GM21367 (cell line): ENCODE measurements at regions not wholly inside any gene's neighbourhood (a gene's known extent, or its start where the extent isn't known, plus 50 kb on each side); places are given as distances from the start of the nearest gene placed in this dataset.
"Not testable (repeated sequence)": the region's sequence is repeated elsewhere in the genome, so short reads cannot be mapped to it uniquely, and the experiment has no call there.

ENCODE experiments used
- ATAC-seq: cut with Tn5 transposase; IDR thresholded peaks from one replicate; pipeline ENCODE4 v1.9.1; 2021; ENCODE audit not compliant: unreplicated experiment

DNA sequence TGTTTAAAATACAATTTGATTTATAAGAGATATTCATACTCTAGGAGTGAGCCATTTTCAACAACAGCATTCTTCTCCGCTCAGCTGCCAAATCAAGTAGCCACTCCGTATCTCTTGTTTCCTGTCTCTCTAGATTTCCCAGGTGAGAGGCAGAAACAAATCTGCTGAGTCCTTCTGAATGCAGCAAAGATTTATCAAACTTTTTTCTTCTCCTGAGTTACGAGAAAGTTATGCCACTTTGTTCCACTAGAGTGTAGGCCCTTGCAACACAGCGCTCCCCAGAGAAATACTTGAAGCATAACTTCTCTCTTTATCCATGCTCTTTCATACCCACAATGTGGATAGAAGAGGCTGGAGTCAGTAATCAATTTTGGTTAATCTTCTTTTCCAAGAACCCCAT is 1960.8 kb downstream of the OLFM4 start:
- no peak for ATAC-seq

DNA sequence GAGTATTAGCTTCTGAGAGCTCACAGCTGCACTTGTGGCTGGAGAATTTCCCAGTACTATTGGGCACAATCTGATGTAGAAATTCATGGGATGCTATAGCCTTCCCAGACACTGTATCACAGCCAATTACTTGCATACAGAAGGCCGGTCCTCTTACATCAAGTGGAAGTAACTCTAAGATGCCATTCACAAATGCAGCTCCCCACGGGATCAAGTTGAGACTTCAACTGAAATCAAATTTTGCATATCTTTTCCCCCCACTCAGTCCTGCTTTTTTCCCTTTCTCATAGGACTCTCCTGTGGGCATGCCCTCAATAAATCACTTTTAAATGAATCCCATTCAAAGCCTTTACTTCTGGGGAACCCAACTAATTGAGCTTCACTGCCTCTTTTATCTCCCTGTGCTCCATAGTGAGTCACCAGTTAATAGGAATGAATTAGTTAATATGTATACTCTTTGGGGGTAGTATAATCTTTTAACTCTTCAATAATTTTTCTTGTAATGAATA is 1970.8 kb downstream of the OLFM4 start:
- no peak for ATAC-seq

DNA sequence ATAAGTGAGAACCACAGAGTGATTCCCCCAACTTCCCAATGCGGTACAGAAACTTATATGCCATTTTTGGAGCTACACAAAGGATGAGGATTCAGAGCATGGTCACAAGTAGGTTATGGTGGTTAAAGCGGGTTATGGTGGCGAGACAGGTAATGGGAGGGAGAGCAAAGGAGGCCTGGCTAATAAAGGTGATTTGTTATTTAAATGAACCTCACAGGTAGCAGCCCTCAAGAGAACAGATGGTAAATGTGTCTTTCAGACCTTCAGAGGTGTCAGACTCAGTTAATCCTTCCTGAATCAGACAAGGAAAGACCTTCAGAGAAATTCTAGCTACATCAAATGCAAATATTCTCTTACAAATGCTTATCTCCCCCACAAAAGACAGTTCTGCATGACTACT is 1971.4 kb downstream of the OLFM4 start:
- no peak for ATAC-seq

DNA sequence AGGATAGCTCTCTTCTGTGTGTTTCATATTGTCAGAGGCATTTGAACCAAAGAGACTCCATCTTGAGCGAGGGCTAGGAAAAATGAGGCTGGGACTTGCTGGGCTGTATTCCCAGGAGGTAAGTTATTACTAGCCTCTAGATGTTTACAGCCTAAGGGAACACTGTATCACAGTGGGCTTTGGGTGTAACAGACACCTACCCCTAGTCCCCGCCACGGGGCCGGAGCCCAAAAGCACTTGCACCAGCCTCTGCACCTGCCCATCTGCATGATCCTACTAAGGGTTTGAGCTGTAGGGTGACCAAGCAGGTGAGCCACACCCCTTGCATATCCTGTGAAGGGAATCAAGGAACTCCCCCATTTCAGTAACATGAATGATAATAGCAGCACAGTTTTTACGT is 1972.2 kb downstream of the OLFM4 start:
- no peak for ATAC-seq

DNA sequence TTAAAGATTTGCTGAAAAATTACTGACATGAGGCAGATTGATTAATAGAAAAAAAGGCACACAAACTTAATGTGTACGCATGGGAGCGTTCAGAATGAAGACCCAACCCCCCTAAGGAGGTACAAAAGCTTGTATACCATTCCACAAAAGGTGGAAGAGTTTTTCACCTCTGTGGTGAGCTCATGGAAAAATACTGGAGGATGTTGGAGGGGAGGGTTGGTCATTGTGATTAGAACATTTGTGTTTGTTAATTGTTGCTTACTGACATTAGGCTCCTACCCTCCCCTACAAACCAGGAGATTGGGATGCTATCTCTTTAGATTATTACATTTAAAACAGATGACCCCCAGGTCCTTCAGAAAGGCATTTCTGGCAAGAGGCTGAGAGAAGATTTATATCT is 1973.3 kb downstream of the OLFM4 start:
- ATAC-seq, result no peak

DNA sequence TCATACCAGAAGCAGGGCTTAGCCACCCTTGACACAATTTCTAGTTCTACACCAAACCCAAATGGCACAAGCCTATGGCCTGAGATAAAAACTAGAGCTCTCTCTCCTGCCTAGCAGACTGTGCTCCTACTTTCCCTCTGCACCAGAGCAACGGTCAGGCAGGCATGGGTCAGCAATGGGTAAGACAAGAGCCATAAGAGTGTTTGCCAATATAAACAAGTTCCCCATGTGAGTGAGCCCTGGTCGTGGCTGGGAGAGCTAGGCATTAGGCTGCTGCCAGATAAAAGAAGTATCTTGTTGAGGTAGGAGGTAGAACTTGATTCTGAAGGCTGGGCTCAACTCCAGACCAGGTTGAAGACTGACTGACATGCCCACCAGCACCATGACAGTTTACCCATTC is 1979.1 kb downstream of the OLFM4 start:
- no peak for ATAC-seq

DNA sequence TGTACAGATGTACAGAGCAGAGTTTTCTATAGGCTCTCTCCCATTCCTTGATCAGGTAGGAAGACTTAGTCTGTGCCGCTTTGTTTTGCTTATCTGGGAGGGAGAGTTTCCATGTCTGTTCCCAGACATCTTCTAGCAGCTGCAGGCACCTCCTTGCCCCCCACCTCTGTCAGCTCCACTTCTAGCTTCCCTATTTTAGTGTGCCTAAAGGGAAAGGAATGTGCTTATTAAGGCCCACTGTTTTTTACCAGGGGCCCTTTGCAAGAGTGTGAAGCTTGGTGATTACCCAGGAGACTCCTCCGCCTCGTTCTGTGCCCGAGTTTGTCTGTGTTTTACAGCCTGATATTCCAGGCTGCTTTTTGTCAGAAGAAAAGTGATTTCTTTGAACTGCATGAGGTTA is 1984.4 kb downstream of the OLFM4 start:
- ATAC-seq, result no peak

DNA sequence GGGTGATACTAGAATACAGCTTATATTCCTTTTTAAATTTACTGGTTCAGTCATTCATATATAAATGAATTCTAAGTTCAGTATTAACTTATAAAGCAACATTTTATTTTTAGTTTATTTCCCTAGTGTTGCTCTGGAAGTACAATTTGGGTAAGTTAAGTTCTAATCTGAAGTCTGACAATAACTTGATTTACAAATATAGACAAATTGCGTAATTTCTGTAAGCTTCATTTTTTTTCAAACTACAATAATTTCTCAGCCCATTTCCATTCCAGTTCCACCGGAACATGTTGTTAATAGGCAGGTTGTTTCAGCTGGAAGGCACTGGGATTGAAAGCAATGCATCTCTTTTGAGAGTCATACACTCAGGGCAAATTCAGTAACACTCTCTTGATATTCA is 2000.7 kb downstream of the OLFM4 start:
- no peak for ATAC-seq

DNA sequence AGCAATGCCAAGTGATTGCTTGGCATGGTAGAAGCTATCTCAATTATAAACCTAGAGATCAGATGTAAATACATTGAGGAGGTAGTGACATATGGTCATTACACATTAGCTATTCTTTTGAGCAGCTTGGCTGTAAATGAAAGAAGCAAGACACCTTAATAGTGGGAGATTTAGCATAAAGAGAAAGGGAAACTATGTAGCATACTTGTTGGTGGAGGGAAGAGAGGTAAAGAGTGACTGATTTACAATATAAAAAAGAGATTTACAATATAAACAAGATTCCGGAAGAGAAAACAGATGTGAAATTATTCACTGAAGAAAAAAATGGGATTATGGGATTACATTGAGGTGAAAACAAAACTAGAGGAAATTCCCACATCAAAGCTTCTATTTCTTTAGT is 2009.6 kb downstream of the OLFM4 start:
- ATAC-seq, result no peak

DNA sequence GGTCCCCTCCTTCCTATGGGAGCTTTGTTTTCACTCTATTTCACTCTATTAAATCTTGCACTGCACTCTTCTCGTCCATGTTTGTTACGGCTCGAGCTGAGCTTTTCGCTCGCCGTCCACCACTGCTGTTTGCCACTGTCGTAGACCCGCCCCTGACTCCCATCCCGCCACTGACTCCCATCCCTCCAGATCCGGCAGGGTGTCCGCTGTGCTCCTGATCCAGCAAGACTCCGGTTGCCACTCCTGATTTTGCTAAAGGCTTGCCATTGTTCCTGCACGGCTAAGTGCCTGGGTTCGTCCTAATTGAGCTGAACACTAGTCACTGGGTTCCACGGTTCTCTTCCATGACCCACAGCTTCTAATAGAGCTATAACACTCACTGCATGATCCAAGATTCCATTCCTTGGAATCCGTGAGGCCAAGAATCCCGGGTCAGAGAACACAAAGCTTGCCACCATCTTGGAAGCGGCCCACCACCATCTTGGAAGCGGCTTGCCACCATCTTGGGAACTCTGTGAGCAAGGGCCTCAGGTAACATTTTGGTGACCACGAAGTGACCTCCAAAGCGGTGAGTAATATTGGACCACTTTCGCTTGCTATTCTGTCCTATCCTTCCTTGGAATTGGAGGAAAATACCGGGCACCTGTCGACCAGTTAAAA is 2025.4 kb downstream of the OLFM4 start:
- ATAC-seq, result not testable (repeated sequence)

DNA sequence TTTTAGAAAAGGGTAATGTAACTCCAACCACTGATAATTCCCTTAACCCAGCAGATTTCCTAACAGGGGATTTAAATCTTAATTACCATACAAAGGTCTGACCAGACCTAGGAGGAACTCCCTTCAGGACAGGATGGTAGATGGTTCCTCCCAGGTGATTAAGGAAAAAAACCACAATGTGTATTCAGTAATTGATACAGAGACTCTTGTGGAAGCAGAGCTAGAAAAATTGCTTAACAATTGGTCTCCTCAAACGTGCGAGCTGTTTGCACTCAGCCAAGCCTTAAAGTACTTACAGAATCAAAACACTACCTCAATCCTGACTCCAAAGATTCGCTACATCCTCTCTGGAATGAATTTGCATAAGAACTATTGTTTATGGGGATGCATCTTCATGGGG is 2027.1 kb downstream of the OLFM4 start:
- not testable (repeated sequence) for ATAC-seq

DNA sequence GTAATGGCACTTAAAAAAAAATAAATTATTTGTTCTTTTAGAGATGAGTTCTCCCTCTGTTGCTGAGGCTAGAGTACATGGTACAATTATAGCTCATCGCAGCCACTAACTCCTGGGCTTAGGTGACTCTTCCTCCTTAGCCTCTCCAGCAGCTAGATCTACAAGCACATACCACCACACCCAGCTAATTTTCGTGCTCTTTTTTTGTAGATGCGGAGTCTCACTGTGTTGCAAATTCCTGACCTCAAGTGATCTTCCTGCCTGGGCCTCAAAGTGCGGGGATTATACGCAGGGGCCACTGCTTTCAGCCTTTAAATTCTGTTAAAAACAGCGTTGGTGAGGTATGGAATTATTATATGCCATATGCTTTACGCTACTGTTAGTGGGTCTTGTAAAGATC is 2034.0 kb downstream of the OLFM4 start:
- ATAC-seq, result no peak

DNA sequence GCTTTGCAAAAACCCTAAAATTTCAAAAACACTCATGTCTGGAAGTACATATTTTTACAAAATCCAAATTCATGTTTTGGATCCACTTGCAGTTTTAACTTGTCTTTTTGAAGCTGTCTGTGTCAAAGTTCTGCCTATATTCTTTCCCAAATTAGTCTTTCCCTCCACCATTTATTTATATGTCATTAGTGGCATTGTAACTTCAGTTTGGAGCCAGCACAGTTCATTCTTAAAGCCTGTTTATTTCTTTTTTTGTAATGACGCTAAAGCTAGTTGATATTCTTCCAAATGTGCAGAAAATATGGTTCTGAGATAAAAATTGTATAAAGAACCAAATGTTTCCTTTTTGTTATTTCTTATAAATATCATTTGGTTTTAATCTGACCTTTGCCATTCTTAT is 2039.3 kb downstream of the OLFM4 start:
- ATAC-seq, result no peak

DNA sequence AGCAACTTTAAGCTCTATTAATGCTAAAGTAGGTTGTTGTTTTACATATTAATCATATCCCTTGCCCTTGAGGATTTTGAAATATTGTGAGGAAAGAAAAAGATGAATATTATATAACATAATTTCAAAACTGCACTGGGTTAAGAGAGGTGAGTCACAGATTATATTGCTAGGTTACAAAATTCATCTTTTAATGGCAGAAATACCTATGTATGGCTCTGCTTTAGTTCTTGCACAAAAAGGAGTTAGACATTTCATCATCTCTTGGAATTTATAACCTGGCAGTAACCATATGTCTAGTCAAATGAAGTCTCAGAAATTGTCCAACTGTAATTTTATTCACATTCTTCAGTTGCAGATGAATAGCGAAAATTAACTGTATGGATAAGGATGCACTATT is 2041.1 kb downstream of the OLFM4 start:
- no peak for ATAC-seq

DNA sequence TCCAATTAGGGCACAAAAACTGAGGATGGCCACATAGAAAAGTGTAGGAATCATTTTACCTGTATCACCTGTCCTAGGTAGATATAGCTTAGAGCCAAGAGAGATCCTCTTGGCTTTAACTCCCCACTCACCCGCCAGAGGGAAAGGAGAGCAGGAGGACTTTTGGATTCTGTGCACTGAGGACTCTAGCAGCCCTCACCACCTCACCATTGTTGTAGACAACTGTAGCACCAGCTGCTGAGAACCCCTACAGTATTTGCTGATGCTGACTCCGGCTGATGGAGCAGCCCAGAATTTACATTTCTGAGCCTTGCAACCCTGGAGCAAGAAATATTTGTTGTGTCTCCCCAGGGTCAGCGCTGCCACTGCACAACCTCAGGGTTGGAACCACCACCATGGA is 2044.4 kb downstream of the OLFM4 start:
- ATAC-seq, result no peak

DNA sequence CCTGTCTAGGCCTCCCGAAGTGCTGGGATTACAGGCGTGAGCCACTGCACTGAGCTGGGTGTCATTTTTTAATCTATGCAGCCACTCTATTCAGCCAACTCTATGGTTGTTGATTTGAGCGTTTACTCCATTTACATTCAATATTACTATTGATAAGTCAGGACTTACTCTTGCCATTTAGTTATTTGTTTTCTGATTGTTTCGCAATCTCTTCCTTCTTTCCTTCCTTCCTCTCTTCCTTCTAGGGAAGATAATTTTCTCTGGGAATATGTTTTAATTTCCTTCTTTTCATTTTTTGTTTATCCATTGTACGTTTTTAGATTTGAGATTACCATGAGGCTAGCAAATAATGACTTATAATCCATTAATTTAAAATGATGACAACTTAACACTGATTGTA is 2056.0 kb downstream of the OLFM4 start:
- ATAC-seq, result no peak

DNA sequence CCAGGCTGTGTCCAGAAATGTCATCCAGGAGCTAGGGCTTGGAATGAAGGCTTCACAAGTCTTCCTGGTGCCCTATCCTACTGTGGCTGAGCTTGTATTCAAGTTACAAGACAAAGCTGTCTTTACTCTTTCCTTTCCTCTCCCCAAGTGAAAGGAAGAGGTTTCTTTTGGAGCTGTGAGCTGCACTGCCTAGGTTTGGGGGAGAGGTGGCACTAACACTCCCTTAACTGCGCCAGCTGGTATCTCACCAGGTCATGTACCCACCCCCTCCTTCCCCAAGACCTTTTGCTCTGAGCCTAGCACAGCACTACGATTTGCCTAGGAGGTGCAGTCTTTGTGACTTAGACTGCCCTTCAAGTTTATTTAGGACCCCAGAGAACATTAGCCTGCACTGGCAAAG is 2053.6 kb upstream of the PRR20A start:
- ATAC-seq, result no peak

DNA sequence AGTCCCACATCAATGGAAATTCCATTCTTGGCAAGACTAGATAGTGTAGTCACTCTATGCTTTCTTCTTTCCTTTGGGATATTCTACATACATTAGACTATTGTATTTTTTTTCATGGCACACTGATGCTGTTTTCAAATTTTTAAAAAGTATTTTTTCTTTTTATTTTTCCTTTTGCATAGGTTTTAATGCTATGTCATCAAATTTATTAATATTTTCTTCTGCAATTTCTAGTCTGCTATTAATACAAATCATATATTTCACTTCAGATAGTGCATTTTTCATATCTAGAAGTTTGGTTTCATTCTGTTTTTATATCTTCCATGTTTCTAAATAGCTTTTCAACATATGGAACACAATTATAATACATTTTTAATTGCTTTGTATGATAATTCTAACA is 2050.1 kb upstream of the PRR20A start:
- no peak for ATAC-seq

DNA sequence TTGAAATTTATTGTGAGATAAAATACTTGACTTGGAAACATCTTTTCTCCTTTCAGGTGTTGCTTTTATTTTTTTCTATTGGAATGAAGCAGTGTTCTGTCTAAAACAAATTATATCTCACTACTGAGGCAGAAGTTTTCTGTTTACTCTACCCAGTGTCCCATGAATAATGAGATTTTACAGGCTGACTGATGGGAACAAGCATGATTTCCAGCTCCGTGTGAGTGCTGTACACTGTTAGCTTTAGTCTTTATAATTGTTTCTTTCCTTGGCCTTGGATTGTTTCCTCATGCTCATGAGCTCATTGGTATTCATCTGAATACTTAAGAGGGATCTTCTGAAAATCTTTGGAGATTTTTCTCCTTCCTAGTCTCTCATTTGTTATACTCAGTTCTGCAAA is 2049.5 kb upstream of the PRR20A start:
- ATAC-seq, result no peak

DNA sequence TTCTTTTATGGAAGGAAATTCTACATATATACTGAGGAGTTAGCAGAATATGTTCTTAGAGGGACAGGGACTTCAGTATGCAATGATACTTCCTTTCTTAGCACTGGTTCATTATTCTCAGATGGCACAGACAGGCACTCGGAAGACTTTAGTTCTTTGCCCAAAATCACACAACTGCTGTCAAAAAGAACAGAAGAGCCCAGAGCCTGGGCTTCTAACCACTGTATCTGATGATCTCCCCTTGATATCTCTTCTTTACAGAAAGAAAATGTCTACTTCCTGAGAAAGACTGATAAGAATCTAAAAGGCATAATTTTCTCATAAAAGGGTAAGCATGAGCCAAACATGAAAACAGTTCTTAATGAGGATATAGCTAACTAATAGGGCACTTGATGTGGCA is 2034.2 kb upstream of the PRR20A start:
- no peak for ATAC-seq

DNA sequence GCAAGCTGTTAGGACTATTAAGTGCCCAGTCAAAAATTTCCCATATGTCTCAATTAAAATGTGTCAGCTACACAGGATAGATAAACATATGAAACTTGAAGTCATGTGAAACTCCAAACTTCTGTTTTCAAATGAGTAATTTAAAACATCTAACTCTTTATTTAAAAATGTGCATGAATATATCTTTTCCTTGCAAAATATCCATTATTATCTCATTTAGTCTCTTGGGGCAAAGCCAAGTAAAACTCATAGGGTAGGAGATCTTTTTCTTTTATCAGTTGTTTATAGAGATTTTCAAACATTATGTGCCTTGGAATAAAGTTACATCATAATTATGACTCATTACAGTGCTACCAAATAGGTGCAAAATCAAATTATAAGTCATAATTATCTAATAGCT is 2020.1 kb upstream of the PRR20A start:
- ATAC-seq, result no peak

DNA sequence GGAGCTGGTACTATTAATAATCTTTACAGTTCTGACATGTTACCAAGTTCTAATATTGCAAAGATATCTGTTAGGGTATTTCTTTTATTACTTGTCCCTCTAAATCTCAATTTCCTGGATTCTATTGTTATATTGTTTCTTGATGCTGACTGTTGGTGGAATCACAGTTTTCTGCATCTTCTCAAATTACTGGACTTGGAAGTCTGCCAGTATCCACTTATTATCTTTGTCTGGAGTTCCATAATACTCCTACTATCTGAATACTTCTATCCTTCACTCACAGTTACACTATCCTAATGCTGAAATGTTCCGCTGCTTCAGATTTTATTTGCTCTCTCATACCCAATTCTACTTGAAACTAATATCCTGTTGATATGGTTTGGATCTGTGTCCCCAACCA is 1985.7 kb upstream of the PRR20A start:
- no peak for ATAC-seq

DNA sequence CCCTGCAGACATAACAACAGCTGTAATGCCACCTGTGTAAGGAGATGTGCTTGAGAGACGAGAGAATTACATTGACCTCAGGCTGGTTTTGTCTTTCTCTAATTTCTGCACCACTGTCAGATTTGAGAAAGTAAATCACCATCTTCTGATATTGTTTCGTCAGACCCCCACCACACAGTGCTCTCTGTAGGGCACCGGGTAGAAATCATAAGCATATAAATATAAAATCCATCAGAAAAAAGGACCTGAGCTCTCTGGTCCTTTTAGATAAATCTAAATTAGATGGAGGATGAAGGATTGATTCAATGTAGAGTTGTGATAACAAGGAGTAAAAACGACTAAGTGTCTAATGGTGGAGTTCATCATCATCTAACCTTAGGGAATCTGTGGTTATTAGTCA is 1981.0 kb upstream of the PRR20A start:
- ATAC-seq, result no peak
